Hepatocyte (in vitro differentiated cells): ENCODE measurements at regions not wholly inside any gene's neighbourhood (a gene's known extent, or its start where the extent isn't known, plus 50 kb on each side); places are given as distances from the start of the nearest gene placed in this dataset.

Source experiments
- DNase-seq: peaks from one replicate; pipeline ENCODE4 v3.0.0-alpha.2; 2016; ENCODE audit warnings: low spot score
- H2AFZ ChIP-seq: fragments of 200-600 bp; sonication (generic); 2 replicates; pipeline ENCODE4 v1.6.0; 2016; ENCODE audit warnings: antibody characterized with exemption, mild to moderate bottlenecking
- H3K27ac ChIP-seq: fragments of 200-600 bp; sonication (generic); 2 replicates; pipeline ENCODE4 v1.5.1; 2016; ENCODE audit warnings: mild to moderate bottlenecking
- H3K27me3 ChIP-seq: fragments of 200-600 bp; sonication (generic); 2 replicates; pipeline ENCODE4 v1.6.1; 2016
- H3K36me3 ChIP-seq: fragments of 200-600 bp; sonication (generic); replicated peaks from 2 replicates; pipeline ENCODE4 v1.5.1; 2016; ENCODE audit warnings: low read depth; ENCODE audit not compliant: insufficient read depth
- H3K4me1 ChIP-seq: fragments of 200-600 bp; sonication (generic); 2 replicates; pipeline ENCODE4 v1.5.1; 2016; ENCODE audit warnings: mild to moderate bottlenecking, moderate library complexity; ENCODE audit not compliant: insufficient read depth
- H3K4me2 ChIP-seq: fragments of 200-600 bp; sonication (generic); 2 replicates; pipeline ENCODE4 v1.6.0; 2016
- H3K4me3 ChIP-seq: fragments of 200-600 bp; sonication (generic); 2 replicates; pipeline ENCODE4 v1.5.1; 2016; ENCODE audit warnings: mild to moderate bottlenecking
- H3K79me2 ChIP-seq: fragments of 200-600 bp; sonication (generic); 2 replicates; pipeline ENCODE4 v1.6.0; 2017; ENCODE audit warnings: mild to moderate bottlenecking
- H3K9me2 ChIP-seq: fragments of 200-600 bp; sonication (generic); replicated peaks from 2 replicates; pipeline ENCODE4 v1.6.0; 2017; ENCODE audit warnings: mild to moderate bottlenecking; ENCODE audit not compliant: insufficient read depth
- H3K9me3 ChIP-seq: fragments of 200-600 bp; sonication (generic); 2 replicates; pipeline ENCODE4 v1.5.1; 2016; ENCODE audit warnings: low read depth, mild to moderate bottlenecking
- H4K20me1 ChIP-seq: fragments of 200-600 bp; sonication (generic); 2 replicates; pipeline ENCODE4 v1.6.0; 2016; ENCODE audit warnings: mild to moderate bottlenecking; ENCODE audit not compliant: insufficient read depth, poor library complexity, severe bottlenecking
- CTCF ChIP-seq: fragments of 200-600 bp; sonication (generic); IDR thresholded peaks from 2 replicates; pipeline ENCODE4 v1.5.1; 2016; ENCODE audit warnings: antibody characterized with exemption, mild to moderate bottlenecking; ENCODE audit not compliant: poor library complexity
- EZH2 ChIP-seq: fragments of 200-600 bp; sonication (generic); IDR thresholded peaks from 2 replicates; pipeline ENCODE4 v1.6.1; 2016; ENCODE audit warnings: antibody characterized with exemption, mild to moderate bottlenecking, borderline replicate concordance
- EZH2phosphoT487 ChIP-seq: fragments of 200-600 bp; sonication (generic); IDR thresholded peaks from one replicate; pipeline ENCODE4 v1.6.1; 2018; ENCODE audit warnings: antibody characterized with exemption, mild to moderate bottlenecking, low read depth, moderate library complexity; ENCODE audit not compliant: unreplicated experiment, severe bottlenecking
- WGBS: methylation state at CpG from one replicate; pipeline ENCODE4 v1.1.6; 2016; ENCODE audit warnings: low lambda C conversion rate; ENCODE audit errors: missing lambda C conversion rate; 5-methylcytosine and 5-hydroxymethylcytosine counted together

- no peak overlapping the region for H3K4me3 ChIP-seq
- H3K9me3 ChIP-seq = no peaks in the 10 kb centered on the region
- H3K4me2 ChIP-seq = no peak overlapping the region
- H2AFZ ChIP-seq = no peak overlapping the region
- no peak for DNase-seq
- no peaks in the 10 kb centered on the region for H3K4me1 ChIP-seq
- H3K9me2 ChIP-seq = no peaks in the 10 kb centered on the region
- WGBS = 71% methylated on average over 1 of the region's 1 CpG
- no peaks in the 10 kb centered on the region for H3K27me3 ChIP-seq
- no peak overlapping the region for H3K27ac ChIP-seq
- H3K79me2 ChIP-seq = no peaks in the 10 kb centered on the region
- H3K36me3 ChIP-seq = no peaks in the 10 kb centered on the region
- H4K20me1 ChIP-seq = no peaks in the 10 kb centered on the region
- TF ChIP-seq CTCF = no peak
- no peak for TF ChIP-seq EZH2
- no peak for TF ChIP-seq EZH2phosphoT487
These were observed 492.4 kb downstream of the OTOL1 start for GRCh38 chr3:161989012-161989411.

- Histone ChIP-seq H3K9me2 (no peaks in the 10 kb centered on the region), H3K4me3 (no peak overlapping the region), H3K79me2 (no peaks in the 10 kb centered on the region), H3K4me1 (no peaks in the 10 kb centered on the region), H2AFZ (no peak overlapping the region), H3K9me3 (no peaks in the 10 kb centered on the region), H3K4me2 (no peak overlapping the region), H4K20me1 (no peaks in the 10 kb centered on the region), H3K27me3 (no peaks in the 10 kb centered on the region), H3K27ac (no peak overlapping the region), H3K36me3 (no peaks in the 10 kb centered on the region)
- TF ChIP-seq CTCF = no peak
- TF ChIP-seq EZH2 = no peak
- no peak for TF ChIP-seq EZH2phosphoT487
- no peak for DNase-seq
- WGBS = 91% methylated on average over 3 of the region's 3 CpGs
These were observed 493.4 kb downstream of the OTOL1 start for GRCh38 chr3:161990036-161990435.

- no peaks in the 10 kb centered on the region for H3K36me3 ChIP-seq
- no peaks in the 10 kb centered on the region for H3K9me2 ChIP-seq
- no peak overlapping the region for H3K27ac ChIP-seq
- H3K4me1 ChIP-seq = no peaks in the 10 kb centered on the region
- H3K4me2 ChIP-seq = no peak overlapping the region
- no peak for DNase-seq
- H3K27me3 ChIP-seq = no peaks in the 10 kb centered on the region
- H3K4me3 ChIP-seq = no peak overlapping the region
- no peaks in the 10 kb centered on the region for H3K79me2 ChIP-seq
- H4K20me1 ChIP-seq = no peaks in the 10 kb centered on the region
- no peak overlapping the region for H2AFZ ChIP-seq
- no peak for TF ChIP-seq CTCF
- 90% methylated on average over 4 of the region's 4 CpGs for WGBS
- no peaks in the 10 kb centered on the region for H3K9me3 ChIP-seq
These were observed 495.4 kb downstream of the OTOL1 start for GRCh38 chr3:161991901-161992540.

GRCh38 chr3:161999846-162000245 is 503.2 kb downstream of the OTOL1 start:
- H3K9me2 ChIP-seq = no peaks in the 10 kb centered on the region
- H3K79me2 ChIP-seq = no peaks in the 10 kb centered on the region
- no peak overlapping the region for H2AFZ ChIP-seq
- no peak overlapping the region for H3K4me2 ChIP-seq
- 79% methylated on average over 2 of the region's 2 CpGs for WGBS
- H3K27ac ChIP-seq = no peak overlapping the region
- no peaks in the 10 kb centered on the region for H4K20me1 ChIP-seq
- no peaks in the 10 kb centered on the region for H3K4me1 ChIP-seq
- no peaks in the 10 kb centered on the region for H3K36me3 ChIP-seq
- H3K27me3 ChIP-seq = no peaks in the 10 kb centered on the region
- DNase-seq = no peak
- H3K9me3 ChIP-seq = peaks cover 13% of the 10 kb centered on the region
- no peak overlapping the region for H3K4me3 ChIP-seq
- no peak for TF ChIP-seq EZH2phosphoT487
- no peak for TF ChIP-seq CTCF
- TF ChIP-seq EZH2 = no peak
